Neural cell (in vitro differentiated cells): ENCODE measurements at regions not wholly inside any gene's neighbourhood (a gene's known extent, or its start where the extent isn't known, plus 50 kb on each side); places are given as distances from the start of the nearest gene placed in this dataset.

ENCODE experiments used
- CTCF ChIP-seq: fragments of 450-650 bp; IDR thresholded peaks from 2 replicates; pipeline ENCODE4 v1.5.1; 2014; ENCODE audit warnings: antibody characterized with exemption, mild to moderate bottlenecking, moderate library complexity; ENCODE audit not compliant: poor library complexity, severe bottlenecking
- EZH2 ChIP-seq: fragments of 200-600, 300-800 bp; shearing (Covaris generic), sonication (generic); IDR thresholded peaks from 2 replicates; pipeline ENCODE4 v1.6.1; 2014; ENCODE audit warnings: antibody characterized with exemption, low read length, borderline replicate concordance, mild to moderate bottlenecking; ENCODE audit not compliant: insufficient read depth, poor library complexity, severe bottlenecking
- MXI1 ChIP-seq: fragments of 450-650 bp; conservative IDR thresholded peaks from 2 replicates; pipeline ENCODE4 v1.6.1; 2014; ENCODE audit warnings: antibody characterized with exemption, mild to moderate bottlenecking; ENCODE audit not compliant: poor library complexity, severe bottlenecking
- SMC3 ChIP-seq: fragments of 450-650 bp; conservative IDR thresholded peaks from 2 replicates; pipeline ENCODE4 v1.6.1; 2014; ENCODE audit warnings: antibody characterized with exemption, mild to moderate bottlenecking, moderate library complexity; ENCODE audit not compliant: poor library complexity
- TAF1 ChIP-seq: IDR thresholded peaks from 2 replicates; pipeline ENCODE4 v1.6.1; 2012; ENCODE audit warnings: low read depth

- no peak for TF ChIP-seq CTCF
- TF ChIP-seq SMC3: no peak
- TF ChIP-seq MXI1: no peak
- TF ChIP-seq EZH2: no peak
- TF ChIP-seq TAF1: no peak
Observed at GRCh38 chr5:61758711-61759110, 426.7 kb downstream of the ZSWIM6 start.
